ENCODE measurements at regions not wholly inside any gene's neighbourhood (a gene's known extent, or its start where the extent isn't known, plus 50 kb on each side); places are given as distances from the start of the nearest gene placed in this dataset.
"Not testable (repeated sequence)": the region's sequence is repeated elsewhere in the genome, so short reads cannot be mapped to it uniquely, and the experiment has no call there.

DNA sequence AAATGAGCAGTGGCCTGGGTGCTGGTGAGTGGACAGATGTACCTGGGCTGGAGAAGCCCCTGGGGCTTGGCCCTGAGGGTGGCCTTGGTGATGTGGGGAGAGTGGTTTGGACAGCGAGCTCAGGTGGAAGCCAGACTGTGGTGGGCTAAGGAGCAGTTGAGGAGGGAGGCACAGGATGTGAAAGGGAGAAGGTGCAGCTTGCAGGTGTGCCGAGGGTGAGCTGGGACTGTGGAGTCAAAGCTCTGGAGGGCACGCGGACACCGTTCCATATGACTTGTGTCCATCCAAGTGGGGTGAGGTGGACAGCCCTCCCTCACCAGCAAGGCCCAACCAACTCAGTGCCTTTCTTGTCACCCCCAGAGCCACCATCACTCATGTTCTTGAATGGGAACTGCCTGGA is 170.8 kb upstream of the ZNF267 start:
- no peak for DNase-seq

DNA sequence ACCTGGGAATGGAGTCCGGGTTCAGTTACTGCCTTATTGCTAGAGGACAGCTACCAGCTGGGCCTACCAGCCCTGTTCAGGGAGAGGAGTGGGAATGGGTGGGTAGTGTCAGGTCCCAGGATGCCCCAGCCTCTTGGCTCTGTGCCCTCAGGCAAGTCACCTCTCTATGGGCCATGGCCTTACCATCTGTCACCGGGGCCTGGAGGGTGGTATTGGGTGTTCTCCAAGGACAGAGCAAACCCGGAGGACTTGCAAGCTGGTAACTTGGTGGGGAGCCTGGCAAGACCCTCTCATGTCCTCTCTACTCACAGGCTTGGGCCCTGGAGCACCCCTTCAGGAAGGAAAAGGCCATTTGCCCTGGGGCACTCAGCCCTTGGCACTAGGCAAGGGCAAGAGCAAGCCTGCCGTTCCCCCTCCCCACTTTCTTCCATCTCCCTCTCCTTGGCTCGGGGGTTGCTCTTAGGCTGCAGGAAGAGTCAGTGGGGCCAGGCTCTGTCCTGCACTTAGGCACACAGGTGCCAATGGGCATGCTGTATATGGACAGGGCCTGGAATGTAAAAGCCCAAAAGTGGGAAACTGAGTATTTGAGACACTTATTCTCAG is 170.0 kb upstream of the ZNF267 start:
- DNase-seq, result no peak

- no peak for DNase-seq
Observed at GRCh38 chr16:31704138-31704537, 169.5 kb upstream of the ZNF267 start.

DNA sequence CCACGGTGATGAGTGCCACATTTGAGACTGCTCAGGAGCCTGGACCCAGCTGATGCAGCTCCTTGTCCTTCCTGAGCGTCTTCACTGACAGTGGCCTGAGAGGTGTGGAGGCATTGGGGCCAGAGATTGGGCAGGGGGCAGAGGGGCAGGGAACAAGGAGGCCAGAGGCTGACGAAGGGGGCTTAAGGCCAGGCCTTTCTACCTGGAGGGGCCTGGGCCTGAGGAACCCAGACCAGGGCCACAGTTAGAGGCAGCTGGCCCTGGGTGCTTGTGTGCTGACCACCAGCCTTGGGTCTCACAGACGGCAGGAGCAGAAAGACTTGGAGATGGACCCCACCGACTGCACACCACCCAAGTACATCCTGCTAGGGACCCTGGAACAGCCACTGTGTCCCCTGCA is 168.2 kb upstream of the ZNF267 start:
- no peak for DNase-seq

DNA sequence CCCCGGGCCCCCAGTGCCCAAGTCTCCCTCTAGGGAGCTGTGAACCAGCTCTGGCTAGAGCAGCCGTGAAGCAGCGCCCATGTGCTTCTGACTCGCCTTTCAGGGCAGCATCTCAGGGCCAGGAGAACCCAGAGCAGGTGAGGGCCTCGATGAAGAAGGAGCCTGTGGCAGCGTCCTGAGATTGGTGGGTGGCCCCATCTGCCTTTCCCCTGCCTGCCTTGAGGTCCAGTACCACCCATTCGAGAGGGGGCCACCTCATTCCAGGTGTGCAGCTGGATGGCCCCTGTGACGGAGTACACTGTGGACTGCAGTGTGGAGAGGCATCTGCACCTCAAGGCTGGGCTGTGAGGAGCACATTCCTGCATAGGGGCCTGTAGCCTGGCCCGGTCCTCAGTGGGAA is 167.3 kb upstream of the ZNF267 start:
- DNase-seq, result no peak

DNA sequence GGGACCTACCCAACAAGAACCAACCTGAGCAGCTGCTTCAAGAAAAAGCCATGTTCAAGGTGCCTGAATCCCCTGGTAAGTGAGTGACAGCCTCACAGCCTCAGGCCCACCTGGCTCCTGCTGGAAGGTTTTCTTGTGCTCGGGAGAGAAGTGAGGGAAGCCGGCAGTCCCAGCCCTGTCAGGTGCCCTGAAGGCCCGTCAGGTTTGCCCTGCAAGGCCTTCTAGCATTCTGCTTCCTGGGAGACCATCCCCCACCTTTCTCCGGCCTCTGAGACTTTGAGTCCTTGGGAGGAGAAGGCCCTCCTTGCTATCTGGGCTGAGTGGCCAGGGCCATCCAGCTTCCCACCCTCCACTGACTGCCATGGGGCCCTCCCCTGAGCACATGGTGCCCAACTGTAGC is 166.7 kb upstream of the ZNF267 start:
- DNase-seq, result no peak

DNA sequence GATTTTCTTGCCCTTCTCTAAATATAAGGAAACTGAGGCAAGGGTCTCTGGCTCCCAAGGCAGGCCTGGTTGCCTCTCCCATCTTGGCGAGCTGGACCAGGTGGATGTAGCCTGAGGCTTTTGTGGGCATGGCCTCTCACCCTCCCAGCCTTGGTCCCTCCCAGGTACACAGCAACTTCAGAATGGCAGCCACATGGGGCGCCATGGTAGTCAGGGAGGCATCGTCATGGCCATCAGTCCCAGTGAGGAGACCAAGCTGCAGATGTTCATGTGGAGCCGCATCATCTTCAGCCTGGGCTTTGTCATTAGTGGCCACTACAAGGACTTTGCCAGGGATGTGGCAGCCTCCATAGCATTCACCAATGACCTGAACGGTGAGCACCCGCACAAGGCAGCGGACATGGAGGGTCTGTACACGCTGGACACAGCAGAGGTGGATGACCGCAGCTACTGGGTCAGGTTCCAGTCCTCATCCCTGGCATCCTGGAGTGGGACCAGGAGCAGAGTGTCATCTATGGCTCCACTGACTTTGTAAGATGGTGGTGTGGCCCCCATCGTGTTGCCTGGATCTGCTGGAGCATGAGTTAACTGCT is 165.8 kb upstream of the ZNF267 start:
- DNase-seq, result no peak

GRCh38 chr16:31708348-31708747 is 165.3 kb upstream of the ZNF267 start:
- no peak for DNase-seq

DNA sequence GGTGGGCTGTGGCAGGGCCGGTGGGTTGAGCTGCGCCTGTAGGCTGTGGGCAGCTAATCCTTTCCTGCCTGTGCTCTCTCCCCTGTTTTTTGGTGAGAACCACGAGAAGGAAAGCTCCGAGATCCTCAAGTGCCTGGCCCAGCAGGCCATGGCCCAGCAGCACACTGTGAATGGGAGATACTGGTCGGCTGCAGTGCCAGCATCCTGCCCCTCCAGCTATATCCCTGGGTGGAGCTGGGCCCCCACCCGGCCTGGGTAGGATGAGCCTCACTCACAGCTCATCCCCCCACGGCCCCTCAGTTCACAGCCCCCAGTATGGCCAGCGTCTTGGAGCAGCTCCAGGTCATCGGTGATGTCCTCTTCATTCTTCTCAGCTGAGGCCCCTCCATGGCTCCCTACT is 164.4 kb upstream of the ZNF267 start:
- DNase-seq, result no peak

DNA sequence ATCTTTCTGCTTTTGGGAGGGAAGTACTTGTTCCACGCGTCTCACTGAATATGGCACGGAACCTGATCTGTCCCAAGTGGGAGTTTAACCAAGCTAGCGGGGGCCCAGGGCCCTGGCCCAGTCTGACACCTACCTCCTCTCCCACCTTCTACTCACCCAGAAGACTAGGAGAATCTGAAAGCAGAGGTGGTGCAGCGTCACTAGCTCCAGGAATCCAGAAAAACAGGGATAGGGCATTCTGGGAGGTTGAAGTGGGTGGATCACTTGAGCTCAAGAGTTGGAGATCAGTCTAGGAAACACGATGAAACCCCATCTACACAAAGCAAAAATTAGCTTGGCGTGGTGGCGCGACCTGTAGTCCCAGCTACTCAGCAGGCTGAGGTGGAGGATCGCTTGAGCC is 163.5 kb upstream of the ZNF267 start:
- no peak for DNase-seq

GRCh38 chr16:31710880-31711279 is 162.7 kb upstream of the ZNF267 start:
- no peak for DNase-seq

DNA sequence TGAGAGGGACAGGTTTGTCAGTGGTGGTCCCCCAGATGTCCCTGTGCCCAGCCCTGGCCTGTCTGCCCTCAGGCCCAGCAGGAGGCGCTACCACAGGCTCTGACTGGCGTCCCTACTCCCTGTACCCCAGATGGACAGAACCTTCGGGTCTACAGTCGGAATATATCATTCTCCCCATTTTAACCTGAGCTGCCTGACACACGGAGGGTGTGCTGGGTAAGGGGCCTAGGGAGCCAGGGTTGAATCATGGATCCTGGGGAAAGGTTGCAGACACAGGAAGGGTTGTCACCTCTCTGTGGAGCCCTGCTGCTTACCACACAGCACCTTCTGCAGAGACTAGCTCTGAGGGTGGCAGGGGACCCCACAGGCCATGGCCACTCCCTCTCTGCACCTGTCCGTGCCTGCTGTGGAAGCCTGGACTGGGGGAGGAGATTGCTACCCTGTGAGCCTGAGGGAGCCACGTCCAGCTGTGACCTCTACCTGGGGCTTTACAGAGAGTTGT is 162.2 kb upstream of the ZNF267 start:
- DNase-seq, result no peak

- no peak for DNase-seq
Observed at GRCh38 chr16:31712064-31712540, 161.5 kb upstream of the ZNF267 start.

DNA sequence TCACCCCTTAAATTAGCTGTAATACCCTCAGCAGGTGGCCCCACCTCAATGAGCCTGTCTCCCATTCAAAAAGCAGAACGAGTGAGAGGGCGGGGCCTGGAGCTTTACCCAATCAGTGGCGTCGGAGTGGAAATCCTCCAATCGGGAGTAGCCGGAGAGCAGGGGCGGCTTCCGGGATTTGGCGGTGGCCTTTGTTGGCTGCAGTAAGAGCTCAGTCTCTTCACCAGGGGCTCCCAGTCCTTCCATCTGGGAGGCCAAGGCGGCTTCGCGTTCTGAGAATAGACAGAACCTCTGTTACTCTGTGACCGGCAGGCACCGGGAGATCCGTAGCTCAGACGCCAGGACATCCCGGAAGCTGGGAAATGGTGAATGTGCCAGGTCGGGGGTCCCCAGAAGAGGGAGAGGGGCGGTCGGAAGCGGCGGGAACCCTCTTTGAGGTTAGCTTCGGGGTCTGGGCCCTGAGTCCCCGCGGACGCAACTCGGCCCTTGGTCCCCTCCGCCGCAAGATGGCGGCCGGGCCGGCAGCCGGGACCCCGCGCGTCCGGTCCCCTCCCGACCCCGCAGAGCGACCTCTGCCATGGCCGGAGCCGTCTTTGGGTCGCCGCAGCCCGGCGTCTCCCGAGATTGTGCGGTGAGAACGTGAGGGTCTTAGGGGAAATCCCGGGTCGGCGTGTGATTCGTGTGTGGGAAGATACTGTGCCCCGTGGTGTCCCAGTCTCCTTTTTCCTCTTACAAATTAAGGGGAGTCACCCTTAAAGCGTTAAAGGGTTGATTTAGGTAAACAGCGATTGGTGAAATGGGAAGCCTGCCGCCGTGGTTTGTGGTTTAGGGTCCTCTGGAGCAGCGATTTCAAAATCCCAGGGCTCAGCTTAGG is 160.3 kb upstream of the ZNF267 start:
- peak; percentile 93 for DNase-seq

DNA sequence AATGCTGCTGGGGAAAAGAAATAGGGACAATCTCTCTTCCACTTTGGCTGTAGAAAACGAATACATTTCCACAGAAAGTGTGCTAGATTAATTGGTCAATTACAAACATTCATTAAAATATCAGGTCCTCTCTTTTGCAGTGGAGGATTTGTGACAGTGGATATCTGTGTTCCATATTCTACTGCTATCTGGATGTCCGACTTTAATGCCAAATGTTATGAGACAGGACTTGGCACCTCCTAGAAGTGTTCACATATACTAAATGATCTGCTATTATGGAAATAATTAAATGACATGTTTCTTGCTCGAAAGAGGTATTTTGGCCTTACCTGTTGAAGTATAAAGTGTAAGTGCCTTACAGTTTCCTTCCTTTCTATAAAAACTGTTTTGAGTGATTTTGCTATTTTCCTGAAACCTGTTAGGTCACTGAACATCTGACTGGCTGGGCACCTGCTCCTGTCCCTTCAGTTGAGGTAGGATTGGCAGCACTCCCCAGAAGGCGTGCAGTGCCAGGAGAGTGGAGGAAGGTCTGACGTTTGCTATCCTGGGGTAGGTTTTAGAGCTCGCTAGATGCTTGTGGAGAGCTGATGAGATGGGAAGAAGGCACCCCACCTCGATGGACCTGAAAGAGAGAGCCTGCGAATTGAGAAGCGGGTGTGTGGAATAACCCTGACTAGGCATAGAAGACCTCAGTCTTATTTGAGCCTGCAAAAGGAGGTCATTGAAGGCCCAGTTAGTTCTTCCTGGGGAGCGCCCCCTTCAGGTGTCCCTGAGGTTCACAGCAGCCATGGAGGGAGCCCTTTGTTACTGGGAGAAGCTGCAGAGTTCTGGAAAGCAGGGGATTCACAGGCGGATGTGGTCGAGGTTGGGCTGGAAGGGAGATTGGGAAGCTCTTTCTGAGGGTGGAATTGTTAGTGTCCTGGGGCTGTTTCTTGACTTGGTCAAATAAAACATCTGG is 159.4 kb upstream of the ZNF267 start:
- DNase-seq, result no peak

- DNase-seq, result no peak
Observed at GRCh38 chr16:31714903-31715504, 158.6 kb upstream of the ZNF267 start.

- DNase-seq, result no peak
Observed at GRCh38 chr16:31715915-31716314, 157.7 kb upstream of the ZNF267 start.

- no peak for DNase-seq
Observed at GRCh38 chr16:31718998-31719397, 154.6 kb upstream of the ZNF267 start.

DNA sequence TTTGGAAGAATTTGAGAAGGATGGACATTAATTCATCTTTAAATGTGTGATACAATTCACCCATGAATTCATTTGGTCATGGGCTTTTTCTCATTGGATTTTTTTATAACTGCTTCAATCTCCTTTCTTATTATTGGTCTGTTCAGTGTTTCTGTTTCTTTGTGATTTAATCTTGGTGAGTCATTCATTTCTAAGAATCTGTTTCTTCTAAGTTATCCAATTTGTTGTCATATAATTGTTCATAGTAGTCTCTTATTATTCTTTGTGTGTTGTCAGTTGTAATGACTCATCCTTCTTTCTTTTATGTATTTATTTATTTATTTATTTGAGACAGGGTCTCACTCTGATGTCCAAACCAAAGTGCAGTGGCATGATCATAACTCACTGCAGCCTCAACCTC is 146.1 kb upstream of the ZNF267 start:
- DNase-seq, result no peak

GRCh38 chr16:31734265-31734664 is 139.3 kb upstream of the ZNF267 start:
- DNase-seq, result no peak

DNA sequence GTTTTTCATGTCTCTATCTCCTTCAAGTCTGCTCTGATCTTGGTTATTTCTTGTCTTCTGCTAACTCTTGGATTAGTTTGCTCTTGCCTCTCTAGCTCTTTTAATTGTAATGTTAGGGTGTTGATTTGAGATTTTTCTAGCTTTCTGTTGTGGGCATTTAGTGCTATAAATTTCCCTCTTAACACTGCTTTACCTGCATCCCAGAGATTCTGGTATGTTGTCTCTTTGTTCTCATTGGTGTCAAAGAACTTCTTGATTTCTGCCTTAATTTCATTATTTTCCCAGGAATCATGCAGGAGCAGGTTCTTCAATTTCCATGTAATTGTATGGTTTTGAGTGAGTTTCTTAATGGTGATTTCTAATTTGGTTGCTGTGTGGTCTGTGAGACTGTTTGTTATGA is 128.5 kb upstream of the ZNF267 start:
- DNase-seq, result not testable (repeated sequence)

DNA sequence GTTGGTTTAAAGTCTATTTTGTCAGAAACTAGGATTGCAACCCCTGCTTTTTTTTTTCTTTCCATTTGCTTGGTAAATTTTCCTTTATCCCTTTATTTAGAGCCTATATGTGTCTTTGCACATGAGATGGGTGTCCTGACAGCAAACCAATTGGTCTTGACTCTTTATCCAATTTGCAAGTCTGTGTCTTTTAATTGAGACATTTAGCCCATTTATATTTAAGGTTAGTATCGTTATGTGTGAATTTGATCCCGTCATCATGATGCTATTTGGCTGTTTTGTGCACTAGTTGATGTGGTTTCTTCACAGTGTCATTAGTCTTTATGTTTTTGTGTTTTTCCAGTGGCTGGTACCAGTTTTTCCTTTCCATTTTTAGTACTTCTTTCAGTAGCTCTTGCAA is 127.7 kb upstream of the ZNF267 start:
- DNase-seq, result no peak
